ENCODE measurements at regions not wholly inside any gene's neighbourhood (a gene's known extent, or its start where the extent isn't known, plus 50 kb on each side); places are given as distances from the start of the nearest gene placed in this dataset.
"Not testable (repeated sequence)": the region's sequence is repeated elsewhere in the genome, so short reads cannot be mapped to it uniquely, and the experiment has no call there.

DNA sequence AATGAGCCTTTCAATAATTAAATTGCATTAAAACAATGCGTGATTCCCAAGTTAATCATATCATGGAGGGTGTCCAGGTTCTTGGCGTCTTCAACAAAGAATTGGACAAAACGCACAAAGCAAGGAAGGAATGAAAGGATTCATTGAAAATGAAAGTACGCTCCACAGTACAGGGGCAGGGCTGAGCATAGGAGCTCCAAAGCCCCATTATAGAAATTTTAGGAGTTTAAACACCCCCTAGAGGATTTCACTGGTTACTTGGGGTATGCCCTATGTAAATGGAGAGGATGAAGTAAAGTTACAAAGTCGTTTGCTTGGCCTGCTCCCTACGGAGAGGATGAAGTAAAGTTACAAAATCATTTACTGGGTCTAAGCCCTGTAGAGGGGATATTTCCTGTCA lies 1910.4 kb downstream of the C4orf33 start:
- no peak for DNase-seq
- POLR2A ChIA-PET = no interaction called here
- Mint-ChIP-seq H3K36me3 (ENCODE audit: low read depth) (no peaks in the 10 kb centered on the region), H3K4me3 (no peak overlapping the region), H3K4me1 (ENCODE audit: low read depth) (no peaks in the 10 kb centered on the region), H3K9me3 (ENCODE audit: insufficient read depth) (no peaks in the 10 kb centered on the region), H3K27ac (no peak overlapping the region), H3K27me3 (ENCODE audit: low read depth) (no peaks in the 10 kb centered on the region)
- no peak for ATAC-seq
- CTCF ChIA-PET = no interaction called here

DNA sequence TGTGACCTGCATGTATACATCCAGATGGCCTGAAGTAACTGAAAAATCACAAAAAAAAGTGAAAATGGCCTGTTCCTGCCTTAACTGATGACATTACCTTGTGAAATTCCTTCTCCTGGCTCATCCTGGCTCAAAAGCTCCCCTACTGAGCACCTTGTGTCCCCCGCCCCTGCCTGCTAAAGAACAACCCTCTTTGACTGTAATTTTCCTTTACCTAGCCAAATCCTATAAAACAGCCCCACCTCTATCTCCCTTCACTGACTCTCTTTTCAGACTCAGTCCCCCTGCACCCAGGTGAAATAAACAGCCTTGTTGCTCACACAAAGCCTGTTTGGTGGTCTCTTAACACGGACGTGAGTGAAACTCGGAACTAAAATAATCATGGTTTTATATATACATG lies 1916.0 kb downstream of the C4orf33 start:
- H3K27me3 Mint-ChIP-seq (ENCODE audit: low read depth); H3K9me3 Mint-ChIP-seq (ENCODE audit: insufficient read depth); POLR2A ChIA-PET: not testable (repeated sequence)

GRCh38 chr4:131013226-131013625 lies 1917.3 kb downstream of the C4orf33 start:
- POLR2A ChIA-PET = no interaction called here
- H3K27me3 Mint-ChIP-seq (ENCODE audit: low read depth) = no peaks in the 10 kb centered on the region
- no peak overlapping the region for H3K27ac Mint-ChIP-seq
- DNase-seq (no peak), ATAC-seq (no peak)
- H3K9me3 Mint-ChIP-seq (ENCODE audit: insufficient read depth) = no peaks in the 10 kb centered on the region
- CTCF ChIA-PET = no interaction called here
- H3K4me1 Mint-ChIP-seq (ENCODE audit: low read depth) = no peaks in the 10 kb centered on the region
- no peaks in the 10 kb centered on the region for H3K36me3 Mint-ChIP-seq (ENCODE audit: low read depth)
- H3K4me3 Mint-ChIP-seq = no peak overlapping the region

More for the DNA sequence above, 1916.0 kb downstream of the C4orf33 start:
- DNase-seq; H3K4me3 Mint-ChIP-seq; H3K4me1 Mint-ChIP-seq (ENCODE audit: low read depth); CTCF ChIA-PET; H3K27ac Mint-ChIP-seq; H3K36me3 Mint-ChIP-seq (ENCODE audit: low read depth); ATAC-seq: not testable (repeated sequence)

- Mint-ChIP-seq H3K27me3 (ENCODE audit: low read depth) (no peaks in the 10 kb centered on the region), H3K4me3 (no peak overlapping the region), H3K4me1 (ENCODE audit: low read depth) (no peaks in the 10 kb centered on the region), H3K36me3 (ENCODE audit: low read depth) (no peaks in the 10 kb centered on the region), H3K9me3 (ENCODE audit: insufficient read depth) (peaks cover 4% of the 10 kb centered on the region), H3K27ac (no peak overlapping the region)
- CTCF ChIA-PET = no interaction called here
- no peak for DNase-seq
- POLR2A ChIA-PET = no interaction called here
- ATAC-seq = no peak
These were observed 1930.8 kb downstream of the C4orf33 start for GRCh38 chr4:131026771-131027170.

GRCh38 chr4:131044368-131044767 lies 1948.4 kb downstream of the C4orf33 start:
- POLR2A ChIA-PET = no interaction called here

GRCh38 chr4:131046821-131047220 lies 1950.9 kb downstream of the C4orf33 start:
- no peaks in the 10 kb centered on the region for H3K9me3 Mint-ChIP-seq (ENCODE audit: insufficient read depth)
- H3K4me1 Mint-ChIP-seq (ENCODE audit: low read depth) = no peaks in the 10 kb centered on the region

More at GRCh38 chr4:131044368-131044767, 1948.4 kb downstream of the C4orf33 start:
- DNase-seq = no peak
- Mint-ChIP-seq H3K36me3 (ENCODE audit: low read depth) (no peaks in the 10 kb centered on the region), H3K27ac (no peak overlapping the region), H3K9me3 (ENCODE audit: insufficient read depth) (no peaks in the 10 kb centered on the region), H3K4me3 (no peak overlapping the region), H3K27me3 (ENCODE audit: low read depth) (no peaks in the 10 kb centered on the region), H3K4me1 (ENCODE audit: low read depth) (no peaks in the 10 kb centered on the region)
- CTCF ChIA-PET = no interaction called here
- ATAC-seq = no peak

DNA sequence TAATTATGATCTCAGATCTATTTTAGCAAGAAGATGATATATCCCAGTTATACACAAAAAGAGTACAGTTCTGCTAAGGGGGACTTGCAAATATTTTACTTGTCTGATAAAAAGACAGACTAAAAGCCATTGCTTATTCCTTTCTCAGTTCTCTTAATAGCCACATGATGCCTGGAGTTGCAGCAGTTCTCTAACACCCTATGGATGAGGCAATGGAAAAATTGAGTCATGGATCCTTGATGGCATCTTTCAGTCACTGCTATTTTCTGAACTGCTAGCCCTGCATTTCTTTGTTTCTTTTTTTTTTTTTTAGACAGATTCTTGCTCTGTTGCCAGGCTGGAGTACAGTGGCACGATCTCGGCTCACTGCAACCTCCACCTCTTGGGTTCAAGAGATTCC lies 1956.7 kb downstream of the C4orf33 start:
- CTCF ChIA-PET = no interaction called here
- no peaks in the 10 kb centered on the region for H3K36me3 Mint-ChIP-seq (ENCODE audit: low read depth)
- H3K27ac Mint-ChIP-seq = no peak overlapping the region
- H3K4me3 Mint-ChIP-seq = no peak overlapping the region
- H3K27me3 Mint-ChIP-seq (ENCODE audit: low read depth) = no peaks in the 10 kb centered on the region
- no peak for ATAC-seq
- H3K4me1 Mint-ChIP-seq (ENCODE audit: low read depth) = no peaks in the 10 kb centered on the region
- no peak for DNase-seq
- POLR2A ChIA-PET = no interaction called here
- no peaks in the 10 kb centered on the region for H3K9me3 Mint-ChIP-seq (ENCODE audit: insufficient read depth)

More at GRCh38 chr4:131046821-131047220, 1950.9 kb downstream of the C4orf33 start:
- ChIA-PET POLR2A (no interaction called here), CTCF (no interaction called here)
- ATAC-seq (no peak), DNase-seq (no peak)
- no peaks in the 10 kb centered on the region for H3K27me3 Mint-ChIP-seq (ENCODE audit: low read depth)
- H3K27ac Mint-ChIP-seq = no peak overlapping the region
- H3K4me3 Mint-ChIP-seq = no peak overlapping the region
- H3K36me3 Mint-ChIP-seq (ENCODE audit: low read depth) = no peaks in the 10 kb centered on the region

DNA sequence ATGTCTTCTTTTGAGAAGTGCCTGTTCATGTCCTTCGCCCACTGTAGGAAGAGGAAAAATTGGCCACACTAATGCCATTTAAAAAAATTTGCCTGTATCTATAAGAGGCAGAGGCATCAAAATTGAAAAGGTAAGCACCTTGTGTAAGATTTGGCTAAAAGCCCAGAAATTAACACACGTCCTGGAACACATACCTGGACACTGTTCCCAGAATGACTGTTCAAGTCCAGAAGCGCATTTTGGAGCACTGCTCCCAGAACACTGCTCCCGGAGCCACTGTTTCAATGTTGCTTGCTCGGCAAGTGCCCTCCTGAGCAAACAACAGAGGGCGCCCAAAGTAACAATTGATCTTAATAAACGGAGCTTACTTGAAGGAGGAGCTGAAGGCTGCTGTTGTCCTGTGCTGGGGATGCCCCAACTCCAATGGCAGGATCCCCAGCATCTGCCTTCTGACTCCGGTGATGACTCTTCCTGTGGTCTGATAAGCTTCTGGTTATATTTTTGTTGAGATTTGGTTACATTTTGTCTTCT lies 1958.6 kb downstream of the C4orf33 start:
- ChIA-PET POLR2A (no interaction called here), CTCF (no interaction called here)
- H3K27ac Mint-ChIP-seq = no peak overlapping the region
- H3K4me3 Mint-ChIP-seq = no peak overlapping the region
- DNase-seq (no peak), ATAC-seq (no peak)
- H3K36me3 Mint-ChIP-seq (ENCODE audit: low read depth) = no peaks in the 10 kb centered on the region
- no peaks in the 10 kb centered on the region for H3K9me3 Mint-ChIP-seq (ENCODE audit: insufficient read depth)
- no peaks in the 10 kb centered on the region for H3K4me1 Mint-ChIP-seq (ENCODE audit: low read depth)
- no peaks in the 10 kb centered on the region for H3K27me3 Mint-ChIP-seq (ENCODE audit: low read depth)

- Mint-ChIP-seq H3K4me1 (ENCODE audit: low read depth) (no peaks in the 10 kb centered on the region), H3K9me3 (ENCODE audit: insufficient read depth) (peaks cover 16% of the 10 kb centered on the region), H3K27ac (no peak overlapping the region), H3K4me3 (no peak overlapping the region), H3K36me3 (ENCODE audit: low read depth) (no peaks in the 10 kb centered on the region), H3K27me3 (ENCODE audit: low read depth) (no peaks in the 10 kb centered on the region)
- ATAC-seq (no peak), DNase-seq (no peak)
- ChIA-PET CTCF (no interaction called here), POLR2A (no interaction called here)
These were observed 1965.8 kb downstream of the C4orf33 start for GRCh38 chr4:131061734-131062133.

GRCh38 chr4:131063878-131064277 lies 1967.9 kb downstream of the C4orf33 start:
- no peak overlapping the region for H3K4me3 Mint-ChIP-seq
- no peaks in the 10 kb centered on the region for H3K4me1 Mint-ChIP-seq (ENCODE audit: low read depth)
- POLR2A ChIA-PET = no interaction called here
- peaks cover 16% of the 10 kb centered on the region for H3K9me3 Mint-ChIP-seq (ENCODE audit: insufficient read depth)
- no peaks in the 10 kb centered on the region for H3K36me3 Mint-ChIP-seq (ENCODE audit: low read depth)
- CTCF ChIA-PET = no interaction called here
- H3K27ac Mint-ChIP-seq = no peak overlapping the region
- H3K27me3 Mint-ChIP-seq (ENCODE audit: low read depth) = no peaks in the 10 kb centered on the region
- ATAC-seq (no peak), DNase-seq (no peak)

DNA sequence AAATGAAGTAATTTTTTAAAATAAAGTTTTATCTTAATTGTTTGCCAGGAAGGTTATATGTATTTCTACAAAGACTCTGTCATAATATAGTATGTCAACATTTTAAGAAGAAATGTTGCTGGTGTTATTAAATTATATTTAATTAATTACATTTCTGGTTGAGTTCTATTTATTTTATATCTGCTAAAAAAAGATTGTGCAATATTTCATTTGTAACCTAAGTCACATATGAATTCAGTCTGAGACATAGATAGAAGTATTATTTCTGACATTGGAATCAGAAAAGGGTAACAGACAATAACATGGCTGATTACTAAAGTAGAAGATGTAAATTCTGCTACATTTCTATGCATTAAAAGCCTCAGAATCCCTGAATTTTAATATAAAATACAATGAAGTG lies 1985.1 kb downstream of the C4orf33 start:
- H3K4me3 Mint-ChIP-seq = no peak overlapping the region
- DNase-seq (no peak), ATAC-seq (no peak)
- no peaks in the 10 kb centered on the region for H3K4me1 Mint-ChIP-seq (ENCODE audit: low read depth)
- no peaks in the 10 kb centered on the region for H3K9me3 Mint-ChIP-seq (ENCODE audit: insufficient read depth)
- no peaks in the 10 kb centered on the region for H3K27me3 Mint-ChIP-seq (ENCODE audit: low read depth)
- no peak overlapping the region for H3K27ac Mint-ChIP-seq
- no peaks in the 10 kb centered on the region for H3K36me3 Mint-ChIP-seq (ENCODE audit: low read depth)
- ChIA-PET POLR2A (no interaction called here), CTCF (no interaction called here)

- ChIA-PET CTCF (no interaction called here), POLR2A (no interaction called here)
- H3K36me3 Mint-ChIP-seq (ENCODE audit: low read depth) = no peaks in the 10 kb centered on the region
- H3K27ac Mint-ChIP-seq = no peak overlapping the region
- no peaks in the 10 kb centered on the region for H3K4me1 Mint-ChIP-seq (ENCODE audit: low read depth)
- DNase-seq = no peak
- no peak for ATAC-seq
- no peak overlapping the region for H3K4me3 Mint-ChIP-seq
- H3K27me3 Mint-ChIP-seq (ENCODE audit: low read depth) = no peaks in the 10 kb centered on the region
- no peaks in the 10 kb centered on the region for H3K9me3 Mint-ChIP-seq (ENCODE audit: insufficient read depth)
These were observed 1989.0 kb downstream of the C4orf33 start for GRCh38 chr4:131084997-131085396.

DNA sequence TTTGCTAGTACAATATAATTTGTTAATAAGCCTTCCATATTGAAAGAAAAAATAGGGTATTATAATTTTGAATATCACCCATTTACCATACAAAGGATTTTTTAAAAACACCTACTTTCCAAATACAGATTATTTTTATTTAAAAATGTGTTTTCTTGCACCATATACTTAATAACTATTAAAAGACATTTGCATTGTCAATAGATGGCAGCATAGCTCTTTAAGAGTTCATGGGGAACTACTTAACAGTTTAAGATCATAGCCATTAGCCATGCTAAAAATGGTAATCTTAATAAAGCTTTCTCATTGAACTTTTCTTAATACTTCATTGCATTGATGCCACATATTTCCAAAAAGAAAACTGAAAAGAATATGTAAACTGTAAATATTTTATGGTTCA lies 1995.9 kb downstream of the C4orf33 start:
- POLR2A ChIA-PET = no interaction called here
- Mint-ChIP-seq H3K4me1 (ENCODE audit: low read depth) (no peaks in the 10 kb centered on the region), H3K27ac (no peak overlapping the region), H3K27me3 (ENCODE audit: low read depth) (no peaks in the 10 kb centered on the region), H3K4me3 (no peak overlapping the region), H3K36me3 (ENCODE audit: low read depth) (no peaks in the 10 kb centered on the region), H3K9me3 (ENCODE audit: insufficient read depth) (no peaks in the 10 kb centered on the region)
- CTCF ChIA-PET = no interaction called here
- DNase-seq (no peak), ATAC-seq (no peak)
